Suppressor macrophage (primary cell): ENCODE measurements at regions not wholly inside any gene's neighbourhood (a gene's known extent, or its start where the extent isn't known, plus 50 kb on each side); places are given as distances from the start of the nearest gene placed in this dataset.
"Not testable (repeated sequence)": the region's sequence is repeated elsewhere in the genome, so short reads cannot be mapped to it uniquely, and the experiment has no call there.

ENCODE experiments used
- DNase-seq, 4 experiments: peaks; one replicate each; pipeline ENCODE4 v3.0.0-alpha.2; 2020 to 2022

GRCh38 chr2:183935005-183935404 lies 663.3 kb upstream of the ZNF804A start:
- DNase-seq: no peak

GRCh38 chr2:183937220-183937619 lies 661.1 kb upstream of the ZNF804A start:
- no peak for DNase-seq

GRCh38 chr2:183946193-183946592 lies 652.1 kb upstream of the ZNF804A start:
- DNase-seq: no peak

- no peak for DNase-seq
Measured at GRCh38 chr2:183948861-183949260, 649.5 kb upstream of the ZNF804A start.

GRCh38 chr2:183950673-183951072 lies 647.7 kb upstream of the ZNF804A start:
- no peak for DNase-seq

DNA sequence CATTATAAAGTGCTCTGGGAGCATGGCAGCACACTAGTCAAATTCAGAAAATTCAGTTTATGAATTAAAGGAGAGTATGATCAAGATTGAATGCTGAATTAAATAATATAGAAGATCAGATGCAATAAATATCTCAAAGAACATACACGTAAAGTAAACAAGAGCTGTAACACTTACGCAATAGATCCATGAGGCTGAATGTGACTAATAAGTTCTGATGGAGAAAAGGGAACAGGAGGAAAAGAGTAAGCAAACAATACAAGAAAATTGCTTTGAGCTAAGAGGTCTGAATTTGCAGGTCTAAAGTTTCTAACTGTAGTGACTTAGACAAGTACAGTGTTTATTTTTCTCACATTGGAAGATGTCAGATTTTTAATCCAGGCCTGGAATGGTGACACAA lies 646.7 kb upstream of the ZNF804A start:
- no peak for DNase-seq

GRCh38 chr2:183952741-183953140 lies 645.6 kb upstream of the ZNF804A start:
- no peak for DNase-seq

- no peak for DNase-seq
Measured at GRCh38 chr2:183963609-183964008, 634.7 kb upstream of the ZNF804A start.

GRCh38 chr2:183964565-183964964 lies 633.8 kb upstream of the ZNF804A start:
- DNase-seq: no peak

GRCh38 chr2:183967756-183968155 lies 630.6 kb upstream of the ZNF804A start:
- no peak for DNase-seq

DNA sequence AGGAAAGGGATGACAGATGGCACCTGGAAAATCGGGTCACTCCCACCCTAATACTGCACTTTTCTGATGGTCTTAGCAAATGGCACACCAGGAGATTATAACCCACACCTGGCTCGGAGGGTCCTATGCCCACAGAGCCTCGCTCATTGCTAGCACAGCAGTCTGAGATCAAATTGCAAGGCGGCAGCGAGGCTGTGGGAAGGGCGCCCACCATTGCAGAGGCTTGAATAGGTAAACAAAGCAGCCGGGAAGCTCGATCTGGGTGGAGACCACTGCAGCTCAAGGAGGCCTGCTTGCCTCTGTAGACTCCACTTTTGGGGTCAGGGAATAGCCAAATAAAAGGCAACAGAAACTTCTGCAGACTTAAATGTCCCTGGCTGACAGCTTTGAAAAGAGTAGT lies 622.7 kb upstream of the ZNF804A start:
- not testable (repeated sequence) for DNase-seq

- no peak for DNase-seq
Measured at GRCh38 chr2:183984871-183985270, 613.5 kb upstream of the ZNF804A start.

GRCh38 chr2:183991968-183992367 lies 606.4 kb upstream of the ZNF804A start:
- no peak for DNase-seq

- DNase-seq: no peak
Measured at GRCh38 chr2:183993052-183993451, 605.3 kb upstream of the ZNF804A start.

- no peak for DNase-seq
Measured at GRCh38 chr2:183995632-183996031, 602.7 kb upstream of the ZNF804A start.

GRCh38 chr2:183996825-183997793 lies 601.2 kb upstream of the ZNF804A start:
- no peak for DNase-seq

GRCh38 chr2:183998041-183998796 lies 600.1 kb upstream of the ZNF804A start:
- no peak for DNase-seq

GRCh38 chr2:183998797-183999190 lies 599.5 kb upstream of the ZNF804A start:
- no peak for DNase-seq

- no peak for DNase-seq
Measured at GRCh38 chr2:184004289-184004947, 593.9 kb upstream of the ZNF804A start.

- no peak for DNase-seq
Measured at GRCh38 chr2:184004948-184005672, 593.2 kb upstream of the ZNF804A start.

DNA sequence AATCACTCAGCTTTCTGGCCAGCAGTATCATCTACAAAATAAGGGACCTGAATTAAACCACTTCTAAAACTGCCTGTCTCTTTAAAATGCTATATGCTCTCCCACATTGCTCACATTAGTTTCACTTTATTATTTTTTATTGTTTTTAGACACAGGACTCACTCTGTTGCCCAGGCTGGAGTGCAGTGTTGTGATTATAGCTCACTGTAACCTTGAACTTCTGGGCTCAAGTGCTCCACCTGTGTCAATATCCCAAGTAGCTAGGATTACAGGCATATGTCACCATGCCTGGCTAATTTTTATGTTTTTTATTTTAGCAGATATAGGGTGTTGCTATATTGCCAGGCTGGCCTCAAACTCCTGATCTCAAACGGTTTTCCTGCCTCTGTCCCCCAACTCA lies 591.3 kb upstream of the ZNF804A start:
- DNase-seq: no peak

- DNase-seq: no peak
Measured at GRCh38 chr2:184026961-184027360, 571.4 kb upstream of the ZNF804A start.

- no peak for DNase-seq
Measured at GRCh38 chr2:184030245-184030644, 568.1 kb upstream of the ZNF804A start.
